ENCODE measurements at regions not wholly inside any gene's neighbourhood (a gene's known extent, or its start where the extent isn't known, plus 50 kb on each side); places are given as distances from the start of the nearest gene placed in this dataset.

DNA sequence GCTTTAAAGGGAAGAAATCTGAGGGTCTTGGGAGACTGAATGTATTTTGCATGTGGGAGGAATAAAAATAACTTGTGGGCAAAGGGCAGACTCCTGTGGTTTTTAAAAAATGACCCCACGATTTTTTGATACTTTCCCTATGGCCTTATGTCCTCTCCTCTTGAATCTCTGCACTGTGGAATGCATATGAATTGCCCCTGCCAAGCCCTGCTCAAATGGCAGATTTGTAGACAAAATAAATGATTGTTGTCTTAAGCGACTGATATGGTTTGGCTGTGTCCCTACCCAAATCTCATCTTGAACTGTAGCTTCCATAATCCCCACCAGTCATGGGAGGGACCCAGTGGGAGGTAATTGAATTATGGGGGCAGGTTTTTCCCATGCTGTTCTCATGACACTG lies 223.8 kb downstream of the DACT1 start:
- intact Hi-C loops (cut with micrococcal nuclease): no loop called here
- CTCF ChIA-PET: interaction anchor here (0.5 kb wide), 1 partner anchor 183 kb away, joined by 4 read pairs; no protein-coding TSS in a partner anchor

DNA sequence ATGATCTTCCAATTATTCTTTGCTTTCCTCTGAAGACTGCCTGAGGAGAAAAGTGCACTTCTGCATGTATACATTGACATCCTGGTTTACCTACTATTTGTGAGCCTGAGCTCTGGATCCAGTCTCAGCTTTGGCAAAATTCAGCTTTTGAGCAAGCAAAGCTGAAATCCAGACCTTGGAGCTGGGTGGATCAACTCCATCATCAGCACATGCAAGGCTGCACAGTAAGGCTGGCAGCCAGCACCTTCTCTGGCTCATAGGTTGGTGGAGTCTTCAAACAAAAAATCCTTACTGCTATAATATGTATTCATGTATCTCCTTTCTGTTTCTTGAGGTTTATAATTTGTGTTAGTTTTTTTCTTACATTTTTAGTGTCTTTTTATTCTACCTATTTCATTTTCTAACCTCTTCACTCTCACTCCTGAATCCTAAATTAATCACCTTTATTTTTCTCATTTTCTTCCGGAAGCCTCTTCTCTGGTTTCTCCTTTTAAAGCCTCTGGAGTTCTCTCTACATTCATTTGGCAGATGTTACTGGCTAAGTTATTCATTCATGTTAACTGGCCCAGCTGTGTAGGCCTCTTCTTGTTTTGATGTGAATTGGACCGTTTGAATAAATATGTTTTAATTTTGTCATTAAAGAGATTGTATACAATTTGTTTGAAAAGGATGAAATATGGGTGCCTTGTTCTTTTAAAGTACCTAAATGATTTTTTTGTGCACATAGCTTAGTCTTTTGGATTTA lies 224.8 kb downstream of the DACT1 start:
- ChIA-PET POLR2A (interaction anchor here (0.8 kb wide), 1 partner anchor 9 kb away, joined by 3 read pairs; no protein-coding TSS in a partner anchor), CTCF (no interaction called here)
- intact Hi-C loops (cut with micrococcal nuclease): no loop called here
- TF ChIP-seq, protein P1, sequence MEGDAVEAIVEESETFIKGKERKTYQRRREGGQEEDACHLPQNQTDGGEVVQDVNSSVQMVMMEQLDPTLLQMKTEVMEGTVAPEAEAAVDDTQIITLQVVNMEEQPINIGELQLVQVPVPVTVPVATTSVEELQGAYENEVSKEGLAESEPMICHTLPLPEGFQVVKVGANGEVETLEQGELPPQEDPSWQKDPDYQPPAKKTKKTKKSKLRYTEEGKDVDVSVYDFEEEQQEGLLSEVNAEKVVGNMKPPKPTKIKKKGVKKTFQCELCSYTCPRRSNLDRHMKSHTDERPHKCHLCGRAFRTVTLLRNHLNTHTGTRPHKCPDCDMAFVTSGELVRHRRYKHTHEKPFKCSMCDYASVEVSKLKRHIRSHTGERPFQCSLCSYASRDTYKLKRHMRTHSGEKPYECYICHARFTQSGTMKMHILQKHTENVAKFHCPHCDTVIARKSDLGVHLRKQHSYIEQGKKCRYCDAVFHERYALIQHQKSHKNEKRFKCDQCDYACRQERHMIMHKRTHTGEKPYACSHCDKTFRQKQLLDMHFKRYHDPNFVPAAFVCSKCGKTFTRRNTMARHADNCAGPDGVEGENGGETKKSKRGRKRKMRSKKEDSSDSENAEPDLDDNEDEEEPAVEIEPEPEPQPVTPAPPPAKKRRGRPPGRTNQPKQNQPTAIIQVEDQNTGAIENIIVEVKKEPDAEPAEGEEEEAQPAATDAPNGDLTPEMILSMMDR (IDR thresholded peaks at IDR 0.05; ENCODE audit: unreplicated experiment): no peak
- no peak for DNase-seq (ENCODE audit: unreplicated experiment)
- H3K27me3 Mint-ChIP-seq (ENCODE audit: insufficient read depth, unreplicated experiment): peaks cover 93% of the 10 kb centered on the region
- H3K36me3 Mint-ChIP-seq (ENCODE audit: insufficient read depth, unreplicated experiment): no peaks in the 10 kb centered on the region
- no TSS peak for BruUV-seq (replicated peaks)
- peaks cover 8% of the 10 kb centered on the region for H3K4me1 Mint-ChIP-seq (ENCODE audit: insufficient read depth, unreplicated experiment)
- H3K9me3 Mint-ChIP-seq (ENCODE audit: unreplicated experiment): peaks cover 18% of the 10 kb centered on the region
- no peak overlapping the region for H3K27ac Mint-ChIP-seq (ENCODE audit: low read depth, unreplicated experiment)
- H3K4me3 Mint-ChIP-seq (ENCODE audit: unreplicated experiment): no peak overlapping the region

More for the DNA sequence above, 223.8 kb downstream of the DACT1 start:
- Mint-ChIP-seq H3K36me3 (ENCODE audit: insufficient read depth, unreplicated experiment) (no peaks in the 10 kb centered on the region), H3K27me3 (ENCODE audit: insufficient read depth, unreplicated experiment) (peaks cover 100% of the 10 kb centered on the region), H3K4me1 (ENCODE audit: insufficient read depth, unreplicated experiment) (peaks cover 8% of the 10 kb centered on the region), H3K4me3 (ENCODE audit: unreplicated experiment) (no peak overlapping the region), H3K27ac (ENCODE audit: low read depth, unreplicated experiment) (no peak overlapping the region), H3K9me3 (ENCODE audit: unreplicated experiment) (peaks cover 18% of the 10 kb centered on the region)
- POLR2A ChIA-PET: no interaction called here
- no peak for DNase-seq (ENCODE audit: unreplicated experiment)
- TF ChIP-seq, protein P1 (IDR thresholded peaks at IDR 0.05; ENCODE audit: unreplicated experiment): no peak
- no TSS peak for BruUV-seq (replicated peaks)

DNA sequence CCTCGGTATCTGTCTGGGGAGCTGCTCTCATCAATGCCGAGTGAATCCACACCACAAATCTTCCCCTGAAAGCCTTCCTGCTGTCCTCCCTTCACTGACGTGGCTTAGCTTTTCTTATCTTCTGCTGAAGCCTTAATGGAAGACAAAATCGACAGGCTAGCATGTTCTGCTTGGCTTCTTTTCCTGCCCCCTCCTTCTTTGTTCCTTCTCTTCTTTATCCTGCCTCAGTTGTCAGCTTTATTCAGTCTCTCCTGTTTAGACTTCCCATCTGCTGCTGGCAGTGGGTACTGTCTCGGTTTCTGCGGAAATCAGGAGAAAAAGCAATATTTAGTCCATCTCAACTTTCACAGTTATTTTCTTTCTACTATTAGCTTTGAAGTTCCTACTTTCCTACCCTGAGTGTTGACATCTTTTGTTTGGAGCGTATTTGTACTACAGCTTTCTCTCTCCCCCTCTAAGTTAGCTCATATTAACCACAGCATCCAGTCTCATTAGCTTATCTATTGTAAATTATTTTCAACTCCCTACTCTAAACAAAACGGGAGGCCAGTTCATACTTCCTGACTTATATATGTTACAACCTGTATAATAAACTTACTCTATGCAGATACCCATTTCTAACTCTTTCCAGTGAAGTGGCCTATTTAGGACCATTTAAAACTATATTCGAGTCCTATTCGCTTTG lies 226.0 kb downstream of the DACT1 start:
- Mint-ChIP-seq H3K4me3 (ENCODE audit: unreplicated experiment) (no peak overlapping the region), H3K27me3 (ENCODE audit: insufficient read depth, unreplicated experiment) (peaks cover 91% of the 10 kb centered on the region), H3K36me3 (ENCODE audit: insufficient read depth, unreplicated experiment) (no peaks in the 10 kb centered on the region), H3K27ac (ENCODE audit: low read depth, unreplicated experiment) (no peak overlapping the region), H3K9me3 (ENCODE audit: unreplicated experiment) (peaks cover 10% of the 10 kb centered on the region), H3K4me1 (ENCODE audit: insufficient read depth, unreplicated experiment) (peaks cover 8% of the 10 kb centered on the region)
- CTCF ChIA-PET: no interaction called here
- BruUV-seq (replicated peaks): no TSS peak
- TF ChIP-seq, protein P1 (IDR thresholded peaks at IDR 0.05; ENCODE audit: unreplicated experiment): no peak
- POLR2A ChIA-PET: interaction anchor here (0.7 kb wide), 1 partner anchor 30 kb away, joined by 3 read pairs; no protein-coding TSS in a partner anchor
- intact Hi-C loops (cut with micrococcal nuclease): no loop called here
- no peak for DNase-seq (ENCODE audit: unreplicated experiment)

DNA sequence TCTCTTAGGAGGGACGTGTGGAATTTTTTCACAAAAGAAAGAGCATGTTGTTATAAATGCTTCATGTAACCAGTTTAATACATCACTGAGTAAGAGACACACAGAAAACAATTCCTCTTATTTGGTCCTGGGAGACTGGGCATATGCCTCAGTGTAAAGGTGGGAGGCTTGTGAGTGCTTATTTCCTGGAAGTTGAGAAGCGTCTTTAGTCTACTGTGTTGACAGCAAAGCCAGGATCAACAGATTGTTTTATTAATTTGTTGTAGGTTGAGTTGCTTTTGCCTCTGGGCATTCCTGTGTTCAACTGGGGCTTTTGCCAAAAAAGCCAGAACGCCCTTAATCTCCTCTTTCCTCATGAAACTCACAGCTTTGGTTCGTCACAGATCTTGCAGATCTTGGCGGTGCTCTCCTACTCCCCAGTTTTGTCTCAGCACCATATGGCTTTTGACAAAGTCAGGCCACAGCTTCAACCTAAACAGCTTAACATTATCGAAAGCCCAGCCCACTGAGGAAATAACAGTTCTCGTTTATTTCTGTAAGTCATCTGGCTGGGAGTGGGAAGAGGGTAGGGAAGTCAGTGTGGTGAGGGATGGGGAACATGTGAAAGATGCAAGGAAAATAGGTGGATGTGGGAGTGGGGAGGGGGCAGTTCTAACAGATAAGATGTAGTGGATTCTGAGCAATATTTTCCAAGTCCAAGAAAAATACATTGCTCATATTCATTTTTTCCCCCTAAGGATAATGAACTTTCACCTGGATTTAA lies 227.2 kb downstream of the DACT1 start:
- ChIA-PET POLR2A (interaction anchor here (0.7 kb wide), 1 partner anchor 31 kb away, joined by 3 read pairs; no protein-coding TSS in a partner anchor), CTCF (no interaction called here)
- Mint-ChIP-seq H3K9me3 (ENCODE audit: unreplicated experiment) (no peaks in the 10 kb centered on the region), H3K4me1 (ENCODE audit: insufficient read depth, unreplicated experiment) (peaks cover 8% of the 10 kb centered on the region), H3K36me3 (ENCODE audit: insufficient read depth, unreplicated experiment) (no peaks in the 10 kb centered on the region), H3K27me3 (ENCODE audit: insufficient read depth, unreplicated experiment) (peaks cover 88% of the 10 kb centered on the region), H3K27ac (ENCODE audit: low read depth, unreplicated experiment) (no peak overlapping the region), H3K4me3 (ENCODE audit: unreplicated experiment) (no peak overlapping the region)
- intact Hi-C loops (cut with micrococcal nuclease): no loop called here
- TF ChIP-seq, protein P1 (IDR thresholded peaks at IDR 0.05; ENCODE audit: unreplicated experiment): no peak
- DNase-seq (ENCODE audit: unreplicated experiment): peak; percentile 61
- no TSS peak for BruUV-seq (replicated peaks)

All from MCF 10A (cell line).